HepG2 (cell line): ENCODE measurements at regions not wholly inside any gene's neighbourhood (a gene's known extent, or its start where the extent isn't known, plus 50 kb on each side); places are given as distances from the start of the nearest gene placed in this dataset.

ENCODE experiments used
- ASH2L ChIP-seq: fragments of 300-600, 200-600 bp; sonication (generic); IDR thresholded peaks from 2 replicates; pipeline ENCODE4 v1.7.0; 2017; ENCODE audit warnings: low read depth, mild to moderate bottlenecking, moderate library complexity, mixed read lengths, low read length; ENCODE audit not compliant: insufficient read length
- CBFB ChIP-seq: sonication (generic); formaldehyde crosslinking; IDR thresholded peaks from 2 replicates; pipeline ENCODE4 v1.4.0; 2020; ENCODE audit warnings: missing genetic modification reagents
- CREM ChIP-seq, 2 experiments: sonication (generic) in 1 of 2; formaldehyde crosslinking in 1 of 2; IDR thresholded peaks; 2 replicates each; pipeline versions ENCODE4 v1.4.0 to v1.6.1; 2016 to 2020; ENCODE audit warnings: antibody characterized with exemption in 1 of 2, mild to moderate bottlenecking in 1 of 2, missing genetic modification reagents in 1 of 2
- ETV5 ChIP-seq: IDR thresholded peaks from 2 replicates; pipeline ENCODE4 v1.6.1; 2018; ENCODE audit warnings: missing biosample characterization, missing genetic modification reagents, inconsistent platforms, borderline replicate concordance
- GATAD1 ChIP-seq: IDR thresholded peaks from 2 replicates; pipeline ENCODE4 v1.6.1; 2016; ENCODE audit warnings: missing genetic modification reagents, missing compliant biosample characterization
- MTF2 ChIP-seq: sonication (generic); formaldehyde crosslinking; IDR thresholded peaks from 2 replicates; pipeline ENCODE4 v1.5.0; 2020; ENCODE audit warnings: missing genetic modification reagents, borderline replicate concordance
- NFKB2 ChIP-seq: sonication (generic); formaldehyde crosslinking; IDR thresholded peaks from 2 replicates; pipeline ENCODE4 v1.4.0; 2020; ENCODE audit warnings: missing genetic modification reagents, borderline replicate concordance
- NRL ChIP-seq: sonication (generic); formaldehyde crosslinking; IDR thresholded peaks from 2 replicates; pipeline ENCODE4 v1.5.0; 2020; ENCODE audit warnings: missing genetic modification reagents, mild to moderate bottlenecking, moderate library complexity, borderline replicate concordance
- RAD51 ChIP-seq: fragments of 450-650 bp; IDR thresholded peaks from 2 replicates; pipeline ENCODE4 v1.6.1; 2016; ENCODE audit warnings: borderline replicate concordance
- TCF7 ChIP-seq: sonication (generic); IDR thresholded peaks from 2 replicates; pipeline ENCODE4 v1.6.1; 2016; ENCODE audit warnings: antibody characterized with exemption, low read depth
- XRCC5 ChIP-seq: fragments of 200-400 bp; formaldehyde crosslinking; optimal IDR thresholded peaks from 2 replicates; pipeline ENCODE3; 2017; ENCODE audit warnings: mild to moderate bottlenecking, low read length
- ZNF17 ChIP-seq: sonication (generic); formaldehyde crosslinking; IDR thresholded peaks from 2 replicates; pipeline ENCODE4 v1.5.0; 2020; ENCODE audit warnings: mild to moderate bottlenecking, missing genetic modification reagents
- ZNF552 ChIP-seq: sonication (generic); formaldehyde crosslinking; IDR thresholded peaks from 2 replicates; pipeline ENCODE4 v1.9.0; 2022; ENCODE audit warnings: missing genetic modification reagents, mild to moderate bottlenecking, borderline replicate concordance
- ZNF597 ChIP-seq: sonication (generic); formaldehyde crosslinking; IDR thresholded peaks from 2 replicates; pipeline ENCODE4 v1.5.0; 2020; ENCODE audit warnings: missing genetic modification reagents
- ZNF773 ChIP-seq: sonication (generic); formaldehyde crosslinking; IDR thresholded peaks from 2 replicates; pipeline ENCODE4 v1.4.0; 2020; ENCODE audit warnings: missing genetic modification reagents, borderline replicate concordance
- TF ChIP-seq, protein P1 (sequence below): IDR thresholded peaks from 2 replicates; pipeline ENCODE4 v1.6.1; 2016; ENCODE audit warnings: low read depth
- TF ChIP-seq, protein P2 (sequence below): sonication (generic); formaldehyde crosslinking; IDR thresholded peaks from 2 replicates; pipeline ENCODE4 v1.4.0; 2020; ENCODE audit warnings: mild to moderate bottlenecking, missing genetic modification reagents
- TF ChIP-seq, protein P3 (sequence below): sonication (generic); formaldehyde crosslinking; IDR thresholded peaks from 2 replicates; pipeline ENCODE4 v1.5.1; 2020; ENCODE audit warnings: missing genetic modification reagents, mild to moderate bottlenecking, borderline replicate concordance
- TF ChIP-seq, protein P4 (sequence below): fragments of 450-650 bp; IDR thresholded peaks from 2 replicates; pipeline ENCODE4 v1.6.1; 2017; ENCODE audit warnings: mild to moderate bottlenecking

- TF ChIP-seq, protein P1, sequence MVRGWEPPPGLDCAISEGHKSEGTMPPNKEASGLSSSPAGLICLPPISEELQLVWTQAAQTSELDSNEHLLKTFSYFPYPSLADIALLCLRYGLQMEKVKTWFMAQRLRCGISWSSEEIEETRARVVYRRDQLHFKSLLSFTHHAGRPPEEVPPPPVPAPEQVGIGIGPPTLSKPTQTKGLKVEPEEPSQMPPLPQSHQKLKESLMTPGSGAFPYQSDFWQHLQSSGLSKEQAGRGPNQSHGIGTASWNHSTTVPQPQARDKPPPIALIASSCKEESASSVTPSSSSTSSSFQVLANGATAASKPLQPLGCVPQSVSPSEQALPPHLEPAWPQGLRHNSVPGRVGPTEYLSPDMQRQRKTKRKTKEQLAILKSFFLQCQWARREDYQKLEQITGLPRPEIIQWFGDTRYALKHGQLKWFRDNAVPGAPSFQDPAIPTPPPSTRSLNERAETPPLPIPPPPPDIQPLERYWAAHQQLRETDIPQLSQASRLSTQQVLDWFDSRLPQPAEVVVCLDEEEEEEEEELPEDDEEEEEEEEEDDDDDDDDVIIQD (CRISPR knock-in tag), result no peak
- TF ChIP-seq XRCC5 (peak; percentile 61), ZNF597 (CRISPR knock-in tag) (no peak), CREM (IDR thresholded peaks at IDR 0.05) (peak; percentile 18; the same call in 1 of the 2 replicates), CREM (CRISPR knock-in tag; IDR thresholded peaks at IDR 0.05) (no peak), GATAD1 (CRISPR knock-in tag) (no peak), NRL (CRISPR knock-in tag) (no peak), RAD51 (no peak), ZNF552 (CRISPR knock-in tag) (no peak), ASH2L (peak; percentile 38), NFKB2 (no peak), ZNF773 (CRISPR knock-in tag) (no peak), ETV5 (no peak), CBFB (CRISPR knock-in tag) (no peak), ZNF17 (no peak), MTF2 (CRISPR knock-in tag) (no peak), TCF7 (no peak)
- TF ChIP-seq, protein P2, sequence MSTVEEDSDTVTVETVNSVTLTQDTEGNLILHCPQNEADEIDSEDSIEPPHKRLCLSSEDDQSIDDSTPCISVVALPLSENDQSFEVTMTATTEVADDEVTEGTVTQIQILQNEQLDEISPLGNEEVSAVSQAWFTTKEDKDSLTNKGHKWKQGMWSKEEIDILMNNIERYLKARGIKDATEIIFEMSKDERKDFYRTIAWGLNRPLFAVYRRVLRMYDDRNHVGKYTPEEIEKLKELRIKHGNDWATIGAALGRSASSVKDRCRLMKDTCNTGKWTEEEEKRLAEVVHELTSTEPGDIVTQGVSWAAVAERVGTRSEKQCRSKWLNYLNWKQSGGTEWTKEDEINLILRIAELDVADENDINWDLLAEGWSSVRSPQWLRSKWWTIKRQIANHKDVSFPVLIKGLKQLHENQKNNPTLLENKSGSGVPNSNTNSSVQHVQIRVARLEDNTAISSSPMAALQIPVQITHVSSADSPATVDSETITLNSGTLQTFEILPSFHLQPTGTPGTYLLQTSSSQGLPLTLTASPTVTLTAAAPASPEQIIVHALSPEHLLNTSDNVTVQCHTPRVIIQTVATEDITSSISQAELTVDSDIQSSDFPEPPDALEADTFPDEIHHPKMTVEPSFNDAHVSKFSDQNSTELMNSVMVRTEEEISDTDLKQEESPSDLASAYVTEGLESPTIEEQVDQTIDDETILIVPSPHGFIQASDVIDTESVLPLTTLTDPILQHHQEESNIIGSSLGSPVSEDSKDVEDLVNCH (CRISPR knock-in tag), result no peak
- TF ChIP-seq, protein P3, sequence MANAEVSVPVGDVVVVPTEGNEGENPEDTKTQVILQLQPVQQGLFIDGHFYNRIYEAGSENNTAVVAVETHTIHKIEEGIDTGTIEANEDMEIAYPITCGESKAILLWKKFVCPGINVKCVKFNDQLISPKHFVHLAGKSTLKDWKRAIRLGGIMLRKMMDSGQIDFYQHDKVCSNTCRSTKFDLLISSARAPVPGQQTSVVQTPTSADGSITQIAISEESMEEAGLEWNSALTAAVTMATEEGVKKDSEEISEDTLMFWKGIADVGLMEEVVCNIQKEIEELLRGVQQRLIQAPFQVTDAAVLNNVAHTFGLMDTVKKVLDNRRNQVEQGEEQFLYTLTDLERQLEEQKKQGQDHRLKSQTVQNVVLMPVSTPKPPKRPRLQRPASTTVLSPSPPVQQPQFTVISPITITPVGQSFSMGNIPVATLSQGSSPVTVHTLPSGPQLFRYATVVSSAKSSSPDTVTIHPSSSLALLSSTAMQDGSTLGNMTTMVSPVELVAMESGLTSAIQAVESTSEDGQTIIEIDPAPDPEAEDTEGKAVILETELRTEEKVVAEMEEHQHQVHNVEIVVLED, result no peak
- TF ChIP-seq, protein P4, sequence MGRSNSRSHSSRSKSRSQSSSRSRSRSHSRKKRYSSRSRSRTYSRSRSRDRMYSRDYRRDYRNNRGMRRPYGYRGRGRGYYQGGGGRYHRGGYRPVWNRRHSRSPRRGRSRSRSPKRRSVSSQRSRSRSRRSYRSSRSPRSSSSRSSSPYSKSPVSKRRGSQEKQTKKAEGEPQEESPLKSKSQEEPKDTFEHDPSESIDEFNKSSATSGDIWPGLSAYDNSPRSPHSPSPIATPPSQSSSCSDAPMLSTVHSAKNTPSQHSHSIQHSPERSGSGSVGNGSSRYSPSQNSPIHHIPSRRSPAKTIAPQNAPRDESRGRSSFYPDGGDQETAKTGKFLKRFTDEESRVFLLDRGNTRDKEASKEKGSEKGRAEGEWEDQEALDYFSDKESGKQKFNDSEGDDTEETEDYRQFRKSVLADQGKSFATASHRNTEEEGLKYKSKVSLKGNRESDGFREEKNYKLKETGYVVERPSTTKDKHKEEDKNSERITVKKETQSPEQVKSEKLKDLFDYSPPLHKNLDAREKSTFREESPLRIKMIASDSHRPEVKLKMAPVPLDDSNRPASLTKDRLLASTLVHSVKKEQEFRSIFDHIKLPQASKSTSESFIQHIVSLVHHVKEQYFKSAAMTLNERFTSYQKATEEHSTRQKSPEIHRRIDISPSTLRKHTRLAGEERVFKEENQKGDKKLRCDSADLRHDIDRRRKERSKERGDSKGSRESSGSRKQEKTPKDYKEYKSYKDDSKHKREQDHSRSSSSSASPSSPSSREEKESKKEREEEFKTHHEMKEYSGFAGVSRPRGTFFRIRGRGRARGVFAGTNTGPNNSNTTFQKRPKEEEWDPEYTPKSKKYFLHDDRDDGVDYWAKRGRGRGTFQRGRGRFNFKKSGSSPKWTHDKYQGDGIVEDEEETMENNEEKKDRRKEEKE, result no peak
Measured at GRCh38 chr4:159048166-159048886, 54.6 kb upstream of the RAPGEF2 start (continued).
